Smooth muscle cell of the brain vasculature (primary cell): ENCODE measurements at regions not wholly inside any gene's neighbourhood (a gene's known extent, or its start where the extent isn't known, plus 50 kb on each side); places are given as distances from the start of the nearest gene placed in this dataset.

Experiments used
- DNase-seq: peaks from one replicate; pipeline ENCODE4 v3.0.0-alpha.2; 2012; ENCODE audit warnings: low read depth, low spot score

DNA sequence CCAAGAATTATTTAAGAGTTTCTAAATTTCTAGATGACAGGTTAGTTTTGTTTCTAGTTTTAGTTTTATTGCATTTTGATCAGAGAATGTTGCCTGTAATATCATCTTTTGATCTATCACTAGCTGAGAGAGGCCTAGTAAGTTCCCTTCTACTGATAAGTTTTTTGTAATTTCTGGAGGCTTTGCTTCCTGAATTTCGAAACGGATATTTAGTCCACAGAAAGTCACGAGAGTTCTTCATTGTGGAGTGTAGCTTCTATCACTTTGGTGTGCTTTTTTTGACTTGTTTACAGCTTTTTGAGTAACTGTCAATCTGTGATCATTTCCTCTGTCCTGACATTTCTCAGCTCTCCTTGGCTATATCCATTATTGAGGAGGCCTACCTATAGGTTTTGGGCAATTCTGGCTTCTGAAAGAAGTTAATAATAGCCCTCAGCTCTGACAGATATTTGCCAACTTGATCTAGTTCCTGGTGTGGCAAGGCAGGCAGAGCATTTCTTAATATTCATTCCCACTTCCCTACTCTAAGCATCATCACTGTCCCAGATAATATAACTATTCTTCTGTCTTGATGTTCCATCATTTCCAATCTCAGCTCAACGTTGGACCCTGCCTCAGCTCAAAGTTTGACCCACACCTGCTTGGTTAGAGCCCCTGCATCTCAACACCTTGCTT is 171.3 kb downstream of the BLID start:
- no peak for DNase-seq

- no peak for DNase-seq
These were observed 177.9 kb downstream of the BLID start for GRCh38 chr11:121938076-121938475.

DNA sequence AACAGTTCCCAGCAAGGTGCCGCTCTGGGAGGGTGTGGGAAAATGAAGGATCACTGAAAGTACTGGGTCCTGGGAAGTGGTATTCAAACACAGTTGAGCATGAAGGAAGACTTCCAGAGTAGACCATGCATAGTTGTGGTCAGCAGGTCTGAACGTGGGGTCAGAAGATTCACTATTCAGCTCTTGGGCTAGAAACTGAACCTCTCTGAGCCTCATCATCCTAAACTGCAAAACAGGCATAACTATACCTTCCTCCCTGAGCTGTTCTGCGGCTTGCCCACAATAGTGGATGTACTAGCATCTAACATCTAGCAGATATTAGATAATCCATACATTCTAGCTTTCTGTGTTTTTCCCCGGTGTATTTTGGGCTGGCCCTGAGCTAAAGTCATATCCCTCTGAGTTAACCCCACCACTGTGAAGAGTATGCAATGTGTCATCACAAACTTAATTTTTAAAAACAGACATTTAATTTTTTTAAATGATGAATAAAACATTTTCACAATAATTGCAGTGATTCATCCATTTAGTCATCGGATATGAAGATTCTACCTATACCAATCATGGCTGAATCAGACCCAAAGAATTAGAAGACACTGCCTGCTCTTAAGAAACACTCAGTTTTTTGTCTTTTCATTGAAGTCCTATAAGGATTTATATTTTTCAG is 179.1 kb downstream of the BLID start:
- DNase-seq = no peak

GRCh38 chr11:121936370-121936769 is 179.6 kb downstream of the BLID start:
- DNase-seq = no peak

DNA sequence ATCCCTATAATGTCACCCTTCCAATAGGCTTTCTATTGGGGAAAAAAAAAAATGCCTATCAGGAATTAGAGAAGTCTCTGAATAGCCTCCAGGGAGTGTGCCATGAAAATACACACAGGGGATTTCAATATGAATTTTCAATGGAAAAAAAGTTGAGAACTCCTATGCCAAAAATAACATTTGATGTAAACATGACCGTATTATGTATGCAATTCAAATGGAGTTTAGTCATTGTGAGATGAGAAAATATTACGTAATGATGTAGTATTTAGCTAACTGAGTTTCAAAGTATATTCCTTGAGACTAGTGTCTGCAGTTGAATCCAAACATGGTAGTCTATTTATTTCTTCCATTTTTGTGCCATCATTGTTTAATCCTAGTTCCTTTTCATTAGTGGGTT is 182.3 kb downstream of the BLID start:
- no peak for DNase-seq

- no peak for DNase-seq
These were observed 182.7 kb downstream of the BLID start for GRCh38 chr11:121933294-121933693.

GRCh38 chr11:121932646-121933185 is 183.3 kb downstream of the BLID start:
- no peak for DNase-seq

DNA sequence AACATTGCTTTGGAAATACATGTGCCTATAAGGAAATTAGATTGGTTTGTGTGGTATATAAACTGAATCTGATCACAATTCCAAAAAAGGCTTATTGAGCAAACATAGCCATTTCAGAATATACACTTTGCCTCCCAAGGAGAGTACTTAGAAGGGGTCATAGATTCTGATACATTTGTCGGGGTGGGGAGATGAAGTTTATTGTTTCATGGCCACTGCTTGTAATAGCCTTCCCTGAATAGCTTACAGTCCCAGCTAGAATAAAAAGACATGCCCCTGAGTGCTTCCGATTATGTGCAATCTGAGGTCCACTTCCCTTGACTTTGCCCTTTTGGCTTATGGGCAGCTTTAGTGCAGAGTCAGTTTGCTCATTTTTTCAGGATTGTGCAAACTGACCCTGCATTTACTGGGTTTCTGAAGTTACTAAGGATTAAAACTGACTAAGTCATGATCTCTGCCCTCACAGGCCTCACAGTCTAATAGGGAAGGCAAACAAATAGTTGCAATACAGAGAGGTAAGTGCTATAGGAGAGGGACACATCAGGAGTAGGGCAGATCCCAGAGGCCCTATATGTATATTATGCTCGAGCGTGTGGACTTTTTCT is 184.2 kb downstream of the BLID start:
- no peak for DNase-seq

GRCh38 chr11:121931121-121931520 is 184.9 kb downstream of the BLID start:
- DNase-seq = no peak

DNA sequence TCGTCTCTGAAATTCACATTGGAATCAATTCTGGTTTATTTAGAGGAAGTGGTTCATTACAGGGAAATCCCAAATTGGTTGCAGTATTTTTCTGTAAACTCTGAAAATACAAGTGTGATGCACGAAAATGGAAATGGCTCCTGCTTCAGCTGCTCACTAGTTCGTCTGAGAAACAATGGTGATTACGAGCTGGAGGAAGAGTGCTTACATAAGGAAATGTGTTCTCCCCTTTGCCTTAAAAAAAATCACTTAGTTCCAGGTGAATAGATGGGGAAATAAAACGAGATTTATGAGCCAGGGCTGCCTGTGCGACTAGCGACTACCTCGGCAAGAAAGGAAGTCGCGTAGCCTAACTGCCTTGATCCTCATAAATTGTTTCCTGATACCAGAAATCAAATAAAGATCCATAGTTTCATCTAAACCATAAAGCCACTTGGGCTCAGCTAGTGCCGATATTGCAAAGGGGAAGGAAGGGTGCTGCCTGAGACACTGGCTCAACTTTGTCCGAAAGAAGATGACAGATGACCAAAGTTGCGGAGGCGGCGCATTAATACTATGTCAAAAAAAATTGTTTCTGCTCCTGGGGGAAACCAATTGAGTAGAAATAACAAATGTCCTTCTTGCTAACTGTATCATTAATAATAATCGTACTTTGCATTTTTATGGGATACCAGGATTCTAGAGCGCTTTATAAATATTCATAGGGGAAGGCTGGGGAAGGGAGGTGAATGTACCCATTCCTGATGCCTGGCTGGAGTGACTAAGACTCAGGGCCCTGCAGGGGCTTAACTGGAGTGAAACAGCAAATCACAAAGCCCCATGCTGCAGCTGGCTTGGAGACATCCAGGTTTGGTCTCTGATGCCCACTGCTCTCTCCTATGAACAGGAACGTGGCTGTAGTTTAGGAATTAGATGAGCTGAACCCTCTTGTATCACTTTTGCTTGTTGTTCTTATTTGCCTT is 185.7 kb downstream of the BLID start:
- DNase-seq = no peak

DNA sequence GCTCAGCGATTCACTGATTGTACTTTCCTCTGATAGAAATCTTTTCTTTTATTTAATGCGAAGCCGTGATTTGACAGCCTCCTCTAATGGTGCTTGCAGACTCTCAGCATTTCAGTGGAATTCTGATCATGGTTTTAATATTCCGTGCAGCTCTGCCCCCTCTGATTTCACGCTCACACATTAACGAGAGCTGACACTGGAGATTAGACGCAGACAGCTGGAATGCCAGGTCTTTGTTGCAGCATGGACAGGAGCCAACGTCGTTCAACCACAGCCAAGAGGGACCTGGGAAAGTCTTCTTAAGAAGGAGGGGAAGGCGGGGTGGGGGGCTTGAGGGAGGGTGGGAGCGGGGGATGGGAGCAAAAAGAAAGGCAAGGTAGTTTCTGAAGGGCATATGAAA is 186.4 kb downstream of the BLID start:
- no peak for DNase-seq

DNA sequence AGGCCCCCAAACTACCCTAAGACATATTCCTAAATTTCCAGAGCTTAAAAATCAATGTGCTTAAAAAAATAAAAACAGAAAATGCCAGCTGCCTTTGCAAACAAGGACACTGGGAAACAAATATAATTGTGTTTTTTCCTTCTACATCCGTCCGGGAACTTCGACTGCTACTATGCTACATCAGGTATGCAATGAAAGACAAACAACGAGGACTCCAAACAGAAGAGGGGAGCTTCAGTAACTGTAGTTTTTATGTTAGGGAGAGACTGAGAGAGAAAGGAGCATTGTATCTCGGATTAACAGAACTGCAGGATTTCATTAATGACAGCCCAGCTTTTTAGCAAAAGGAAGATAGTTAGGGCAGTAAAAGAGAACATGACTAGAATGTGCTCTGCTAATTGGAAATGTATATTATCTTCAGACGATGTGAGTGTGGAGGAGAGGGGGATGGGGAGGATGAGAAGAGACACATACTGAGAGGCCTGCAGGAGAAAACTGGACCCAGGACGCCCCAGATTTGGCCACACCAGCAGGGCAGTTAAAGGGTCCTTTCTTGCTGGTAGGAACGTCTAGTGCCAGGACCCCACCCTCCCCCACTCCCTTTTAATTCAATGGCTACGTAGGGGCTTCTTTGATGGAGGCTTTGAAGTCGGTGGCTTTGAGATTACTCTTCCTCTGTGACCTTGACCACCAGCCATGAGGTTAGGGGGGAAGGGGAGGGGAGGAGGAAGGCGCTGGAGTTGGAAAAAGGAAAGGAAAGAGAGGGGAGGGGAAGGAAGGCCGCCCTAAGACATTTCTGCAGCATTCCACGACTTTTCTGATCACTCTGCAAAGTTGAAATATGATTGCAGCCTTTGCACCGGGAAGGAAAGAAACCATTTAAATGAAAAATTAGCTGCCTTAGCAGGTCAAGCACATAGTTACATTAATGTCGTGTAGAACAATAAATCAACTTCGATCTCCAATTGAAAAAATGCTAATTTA is 187.1 kb downstream of the BLID start:
- DNase-seq = no peak

GRCh38 chr11:121927789-121928188 is 188.2 kb downstream of the BLID start:
- no peak for DNase-seq

DNA sequence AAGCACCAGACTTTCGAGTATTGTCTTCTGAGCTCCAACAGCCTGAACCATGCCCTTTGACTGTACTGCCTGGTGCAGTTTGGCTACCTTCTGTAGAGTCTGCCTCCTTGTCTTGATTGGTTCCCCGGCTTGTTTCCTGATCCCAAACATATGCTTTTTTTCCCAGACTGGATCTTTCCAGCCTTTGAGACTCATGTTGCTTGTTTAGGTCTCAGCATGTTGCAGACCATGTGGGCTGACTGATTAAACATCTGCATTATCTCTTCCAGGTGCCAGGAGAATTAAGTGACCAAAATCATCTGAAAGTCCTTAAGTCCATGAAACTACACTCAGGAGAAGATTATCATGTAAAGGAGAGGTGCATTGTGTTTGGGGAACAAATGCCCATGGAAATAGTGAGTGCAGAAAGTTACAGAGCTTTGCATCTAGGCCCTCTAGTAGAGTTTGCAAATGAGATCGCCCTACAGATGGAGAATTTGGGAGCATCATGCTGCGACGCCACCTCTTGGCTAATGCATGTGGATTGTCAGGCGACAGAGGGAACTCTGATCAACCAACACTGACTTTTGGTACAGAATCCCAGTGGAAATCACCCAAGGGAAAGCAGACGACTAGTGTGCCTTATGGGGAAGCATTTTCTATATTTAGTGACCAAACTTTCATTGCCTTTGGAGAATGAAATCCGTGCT is 188.8 kb downstream of the BLID start:
- DNase-seq = no peak

DNA sequence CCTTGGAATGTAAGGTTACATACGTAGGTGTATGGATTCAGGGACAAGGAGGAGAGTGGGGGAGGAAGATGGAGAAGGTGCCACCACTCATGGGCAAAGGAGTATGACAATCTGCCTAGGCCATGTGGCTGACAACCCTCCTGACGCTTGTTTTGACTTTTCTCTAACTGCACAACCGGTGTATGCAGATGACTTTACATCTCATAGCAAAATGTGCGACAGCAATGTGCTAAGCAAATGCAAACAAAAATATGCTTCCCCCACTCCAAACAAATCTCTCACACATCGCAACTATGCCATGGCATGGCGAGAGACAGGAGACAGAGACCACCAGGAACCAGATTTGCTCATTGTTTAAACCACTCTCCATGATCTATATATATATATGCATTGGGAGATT is 191.8 kb downstream of the BLID start:
- DNase-seq = no peak

- no peak for DNase-seq
These were observed 198.5 kb downstream of the BLID start for GRCh38 chr11:121917482-121917881.

- DNase-seq = no peak
These were observed 201.4 kb downstream of the BLID start for GRCh38 chr11:121914508-121915059.

DNA sequence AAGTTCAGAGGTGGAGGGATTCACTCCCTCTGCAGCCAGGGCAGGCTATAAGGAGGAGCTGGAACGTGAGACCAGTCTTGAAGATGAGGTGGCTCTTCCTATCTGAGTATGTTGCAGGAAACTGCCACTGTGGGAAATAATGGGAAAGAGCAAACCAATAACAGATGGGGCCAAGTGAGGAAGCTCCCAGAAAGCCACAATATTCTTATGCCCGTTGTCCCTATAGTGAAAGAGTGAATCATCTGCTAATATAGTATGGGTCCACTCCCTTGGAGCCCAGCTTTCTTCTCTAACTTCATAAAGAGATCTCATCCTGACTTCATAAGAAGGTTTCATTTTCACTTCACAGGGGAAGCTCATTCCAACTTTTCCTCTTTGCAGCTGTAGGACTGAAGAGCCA is 206.4 kb downstream of the BLID start:
- no peak for DNase-seq

DNA sequence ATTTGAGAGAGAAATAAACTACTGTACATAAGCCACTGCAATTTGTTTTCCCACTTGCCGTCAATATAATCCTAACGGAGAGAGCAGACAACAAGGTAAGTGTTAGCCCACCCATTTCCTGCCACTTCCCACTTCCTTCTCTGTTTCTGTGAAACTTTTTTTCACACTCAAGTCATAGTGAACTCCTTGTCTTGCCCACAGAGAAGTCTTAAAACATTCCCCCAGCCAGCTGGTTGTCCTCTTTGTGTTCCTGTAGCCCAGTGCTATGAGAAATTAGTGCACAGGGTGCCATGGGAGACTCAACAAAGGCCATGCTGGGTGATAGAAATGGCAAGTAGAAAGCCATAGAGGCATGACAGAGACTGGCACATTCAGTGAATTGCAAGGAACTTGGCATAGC is 208.6 kb downstream of the BLID start:
- DNase-seq = no peak

DNA sequence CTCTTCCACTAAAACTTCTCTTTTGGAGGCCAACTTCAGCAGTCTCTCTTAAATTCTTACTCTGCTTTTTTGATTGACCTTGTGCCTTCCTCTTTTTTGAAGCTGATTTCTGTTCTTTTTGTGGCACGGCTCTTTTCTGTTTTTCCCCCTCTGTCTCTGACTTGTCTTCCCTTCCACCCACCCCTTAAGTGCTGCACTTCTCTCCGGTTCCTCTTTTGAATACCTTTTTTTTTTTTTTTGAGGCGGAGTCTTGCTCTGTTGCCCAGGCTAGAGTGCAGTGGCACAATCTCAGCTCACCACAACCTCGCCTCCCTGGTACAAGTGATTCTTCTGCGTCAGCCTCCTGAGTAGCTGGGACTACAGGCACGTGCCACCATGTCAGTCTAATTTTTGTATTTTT is 211.9 kb downstream of the BLID start:
- DNase-seq = no peak
